ENCODE measurements at regions not wholly inside any gene's neighbourhood (a gene's known extent, or its start where the extent isn't known, plus 50 kb on each side); places are given as distances from the start of the nearest gene placed in this dataset.

DNA sequence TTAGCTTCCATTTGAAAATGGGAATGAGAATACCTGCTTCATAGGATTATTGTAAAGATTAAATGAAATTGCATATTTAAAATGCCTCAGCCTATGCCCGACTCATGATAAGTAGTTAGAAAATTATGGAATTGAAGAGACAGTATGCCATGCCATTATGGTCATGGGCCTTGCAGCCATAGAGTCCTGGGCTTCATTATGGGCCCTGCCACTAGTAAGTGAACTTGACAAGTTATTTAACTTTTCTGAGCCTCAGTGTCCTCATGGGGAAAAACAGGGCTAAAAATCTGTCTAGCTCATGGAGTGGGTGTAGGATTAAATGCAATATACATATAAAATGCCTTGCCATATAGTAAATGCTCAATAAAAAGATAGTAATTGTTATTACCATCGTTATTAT is 133.2 kb downstream of the NPIPB5 start:
- Histone ChIP-seq H3K9me3 (replicated peaks; ENCODE audit: control insufficient read depth, insufficient read depth, low read depth, low read length) (no peaks in the 10 kb centered on the region), H3K27ac (ENCODE audit: extremely low read depth, low read depth, low read length) (no peak overlapping the region), H3K4me3 (no peak overlapping the region), H3K79me2 (ENCODE audit: control insufficient read depth, insufficient read depth, low read length) (no peaks in the 10 kb centered on the region), H3K4me1 (replicated peaks in 1 of 2; ENCODE audit: control insufficient read depth in 2 of 2, insufficient read depth in 2 of 2, low read length in 2 of 2) (no peaks in the 10 kb centered on the region), H2AFZ (ENCODE audit: low read depth, low read length) (no peak overlapping the region), H3K9ac (ENCODE audit: insufficient read depth in 1 of 2, low read depth in 2 of 2, low read length in 2 of 2) (no peak overlapping the region), H3K27me3 (ENCODE audit: control insufficient read depth in 2 of 2, insufficient read depth in 2 of 2, low read length in 2 of 2) (peaks cover 0 to under 1% of the 10 kb centered on the region in 2 experiments; a peak in 1 of 5 replicates), H3K9me1 (ENCODE audit: control insufficient read depth, insufficient read depth, low read length) (no peaks in the 10 kb centered on the region), H3K36me3 (ENCODE audit: control insufficient read depth, insufficient read depth, low read length) (no peaks in the 10 kb centered on the region), H4K20me1 (replicated peaks; ENCODE audit: control insufficient read depth, insufficient read depth, low read length) (no peaks in the 10 kb centered on the region), H3K4me2 (ENCODE audit: insufficient read depth, low read length) (no peak overlapping the region)
- no TSS peak for BruUV-seq (replicated peaks)
- 0% methylated on average over 2 of the region's 2 CpGs for WGBS (ENCODE audit: insufficient coverage, low coverage, missing lambda C conversion rate)
- POLR2A ChIA-PET: no interaction called here
- FAIRE-seq (no peak), ATAC-seq (no peak), DNase-seq (ENCODE audit: extremely low read depth in 1 of 4, low spot score in 3 of 4) (no peak)
- intact Hi-C loops (cut with micrococcal nuclease): no loop called here
- CTCF ChIA-PET (ENCODE audit: low intra/inter-chr PET ratio): no interaction called here
- in situ Hi-C loops (cut with MboI): no loop called here
- TF ChIP-seq CREM (IDR thresholded peaks at IDR 0.05; ENCODE audit: low read depth) (no peak), STAT5A (IDR thresholded peaks at IDR 0.05; ENCODE audit: borderline replicate concordance, low read length) (no peak), KDM5B (IDR thresholded peaks at IDR 0.05; ENCODE audit: insufficient replicate concordance, low read depth, low read length) (no peak), ARHGAP35 (IDR thresholded peaks at IDR 0.05; ENCODE audit: partially characterized antibody) (no peak), BRF1 (IDR thresholded peaks at IDR 0.05; ENCODE audit: borderline replicate concordance, extremely low read depth, insufficient read length) (no peak), BRCA1 (IDR thresholded peaks at IDR 0.05) (no peak), BRCA1 (CRISPR knock-in tag; IDR thresholded peaks at IDR 0.05) (no peak), ZNF174 (CRISPR knock-in tag; IDR thresholded peaks at IDR 0.05) (no peak), RBM15 (IDR thresholded peaks at IDR 0.05; ENCODE audit: insufficient read depth, low read length) (no peak), FOXA1 (IDR thresholded peaks at IDR 0.05; ENCODE audit: borderline replicate concordance) (no peak), ZKSCAN8 (CRISPR knock-in tag; IDR thresholded peaks at IDR 0.05) (no peak), CAMTA2 (CRISPR knock-in tag; conservative IDR thresholded peaks at IDR 0.05) (no peak), TAF1 (IDR thresholded peaks at IDR 0.05; ENCODE audit: control insufficient read depth, extremely low read depth, insufficient read depth, low read length, severe bottlenecking) (no peak), IRF2 (CRISPR knock-in tag; IDR thresholded peaks at IDR 0.05) (no peak)
- TF ChIP-seq, protein P1, sequence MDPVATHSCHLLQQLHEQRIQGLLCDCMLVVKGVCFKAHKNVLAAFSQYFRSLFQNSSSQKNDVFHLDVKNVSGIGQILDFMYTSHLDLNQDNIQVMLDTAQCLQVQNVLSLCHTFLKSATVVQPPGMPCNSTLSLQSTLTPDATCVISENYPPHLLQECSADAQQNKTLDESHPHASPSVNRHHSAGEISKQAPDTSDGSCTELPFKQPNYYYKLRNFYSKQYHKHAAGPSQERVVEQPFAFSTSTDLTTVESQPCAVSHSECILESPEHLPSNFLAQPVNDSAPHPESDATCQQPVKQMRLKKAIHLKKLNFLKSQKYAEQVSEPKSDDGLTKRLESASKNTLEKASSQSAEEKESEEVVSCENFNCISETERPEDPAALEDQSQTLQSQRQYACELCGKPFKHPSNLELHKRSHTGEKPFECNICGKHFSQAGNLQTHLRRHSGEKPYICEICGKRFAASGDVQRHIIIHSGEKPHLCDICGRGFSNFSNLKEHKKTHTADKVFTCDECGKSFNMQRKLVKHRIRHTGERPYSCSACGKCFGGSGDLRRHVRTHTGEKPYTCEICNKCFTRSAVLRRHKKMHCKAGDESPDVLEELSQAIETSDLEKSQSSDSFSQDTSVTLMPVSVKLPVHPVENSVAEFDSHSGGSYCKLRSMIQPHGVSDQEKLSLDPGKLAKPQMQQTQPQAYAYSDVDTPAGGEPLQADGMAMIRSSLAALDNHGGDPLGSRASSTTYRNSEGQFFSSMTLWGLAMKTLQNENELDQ (CRISPR knock-in tag; IDR thresholded peaks at IDR 0.05; ENCODE audit: borderline replicate concordance): no peak
- TF ChIP-seq, protein P2, sequence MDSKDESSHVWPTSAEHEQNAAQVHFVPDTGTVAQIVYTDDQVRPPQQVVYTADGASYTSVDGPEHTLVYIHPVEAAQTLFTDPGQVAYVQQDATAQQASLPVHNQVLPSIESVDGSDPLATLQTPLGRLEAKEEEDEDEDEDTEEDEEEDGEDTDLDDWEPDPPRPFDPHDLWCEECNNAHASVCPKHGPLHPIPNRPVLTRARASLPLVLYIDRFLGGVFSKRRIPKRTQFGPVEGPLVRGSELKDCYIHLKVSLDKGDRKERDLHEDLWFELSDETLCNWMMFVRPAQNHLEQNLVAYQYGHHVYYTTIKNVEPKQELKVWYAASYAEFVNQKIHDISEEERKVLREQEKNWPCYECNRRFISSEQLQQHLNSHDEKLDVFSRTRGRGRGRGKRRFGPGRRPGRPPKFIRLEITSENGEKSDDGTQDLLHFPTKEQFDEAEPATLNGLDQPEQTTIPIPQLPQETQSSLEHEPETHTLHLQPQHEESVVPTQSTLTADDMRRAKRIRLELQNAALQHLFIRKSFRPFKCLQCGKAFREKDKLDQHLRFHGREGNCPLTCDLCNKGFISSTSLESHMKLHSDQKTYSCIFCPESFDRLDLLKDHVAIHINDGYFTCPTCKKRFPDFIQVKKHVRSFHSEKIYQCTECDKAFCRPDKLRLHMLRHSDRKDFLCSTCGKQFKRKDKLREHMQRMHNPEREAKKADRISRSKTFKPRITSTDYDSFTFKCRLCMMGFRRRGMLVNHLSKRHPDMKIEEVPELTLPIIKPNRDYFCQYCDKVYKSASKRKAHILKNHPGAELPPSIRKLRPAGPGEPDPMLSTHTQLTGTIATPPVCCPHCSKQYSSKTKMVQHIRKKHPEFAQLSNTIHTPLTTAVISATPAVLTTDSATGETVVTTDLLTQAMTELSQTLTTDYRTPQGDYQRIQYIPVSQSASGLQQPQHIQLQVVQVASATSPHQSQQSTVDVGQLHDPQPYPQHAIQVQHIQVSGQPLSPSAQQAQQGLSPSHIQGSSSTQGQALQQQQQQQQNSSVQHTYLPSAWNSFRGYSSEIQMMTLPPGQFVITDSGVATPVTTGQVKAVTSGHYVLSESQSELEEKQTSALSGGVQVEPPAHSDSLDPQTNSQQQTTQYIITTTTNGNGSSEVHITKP (IDR thresholded peaks at IDR 0.05; ENCODE audit: partially characterized antibody): no peak

All from K562 (cell line).